GM19452 (cell line): ENCODE measurements at regions not wholly inside any gene's neighbourhood (a gene's known extent, or its start where the extent isn't known, plus 50 kb on each side); places are given as distances from the start of the nearest gene placed in this dataset.
"Not testable (repeated sequence)": the region's sequence is repeated elsewhere in the genome, so short reads cannot be mapped to it uniquely, and the experiment has no call there.

ENCODE experiments used
- ATAC-seq: cut with Tn5 transposase; IDR thresholded peaks from one replicate; pipeline ENCODE4 v1.9.1; 2021; ENCODE audit not compliant: unreplicated experiment

DNA sequence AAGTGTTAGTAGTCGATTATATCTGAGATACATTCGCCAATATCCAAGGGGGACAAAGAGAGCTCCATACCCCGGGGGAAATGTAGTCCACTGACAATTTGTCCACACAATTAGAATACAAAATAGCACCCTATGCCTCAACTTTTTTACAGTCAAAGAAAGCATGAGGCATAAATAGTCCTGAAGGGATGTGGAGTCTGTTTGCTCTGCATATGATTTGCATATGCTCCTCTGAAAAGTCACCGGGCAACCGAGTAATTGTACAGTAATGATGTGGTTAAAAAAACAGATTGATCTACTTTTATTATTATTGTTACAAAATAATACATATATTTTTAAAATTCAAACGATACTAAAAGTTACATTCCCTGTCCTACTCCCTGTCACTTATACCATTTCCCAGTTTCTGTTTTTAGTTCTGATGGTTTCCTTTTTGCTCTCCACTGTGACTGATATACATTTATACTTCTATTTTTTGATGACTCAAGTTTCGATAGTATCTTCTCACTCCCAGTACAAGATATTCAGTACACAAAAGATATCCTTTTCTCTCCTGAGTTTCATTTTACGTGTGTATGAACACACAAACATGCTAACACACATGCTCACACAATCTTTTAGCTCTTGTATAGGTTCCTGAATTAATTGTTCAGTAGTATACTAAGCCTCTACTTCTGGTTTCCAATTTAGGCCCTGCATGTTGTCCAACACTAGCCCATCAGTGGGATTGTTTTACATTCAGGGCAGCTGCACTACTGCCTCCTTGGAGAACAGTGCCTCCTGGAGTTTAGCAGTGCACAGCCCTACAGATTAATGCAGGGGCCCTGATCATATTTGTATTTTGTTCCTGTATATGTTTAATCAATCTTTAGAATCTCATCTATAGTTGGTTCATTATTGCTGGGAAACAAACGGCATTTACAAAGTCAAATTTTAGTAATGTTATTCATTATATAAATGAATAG is 130.9 kb downstream of the TES start:
- no peak for ATAC-seq

DNA sequence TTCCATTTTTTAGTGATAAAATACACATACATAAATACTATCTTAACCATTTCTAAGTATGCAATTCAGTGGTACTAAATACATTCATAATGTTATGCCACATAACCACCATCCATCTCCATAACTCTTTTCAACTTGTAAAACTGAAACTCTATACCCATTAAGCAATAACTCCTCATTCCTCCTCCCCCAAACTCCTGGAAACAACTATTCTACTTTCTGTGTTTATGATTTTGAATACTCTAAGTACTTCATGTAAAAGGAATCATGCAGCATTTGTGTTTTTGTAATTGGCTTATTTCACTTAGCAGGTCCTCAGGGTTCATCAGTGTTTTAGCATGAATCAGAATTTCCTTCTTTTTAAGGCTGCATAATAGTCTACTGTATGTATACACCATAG is 131.8 kb downstream of the TES start:
- no peak for ATAC-seq

DNA sequence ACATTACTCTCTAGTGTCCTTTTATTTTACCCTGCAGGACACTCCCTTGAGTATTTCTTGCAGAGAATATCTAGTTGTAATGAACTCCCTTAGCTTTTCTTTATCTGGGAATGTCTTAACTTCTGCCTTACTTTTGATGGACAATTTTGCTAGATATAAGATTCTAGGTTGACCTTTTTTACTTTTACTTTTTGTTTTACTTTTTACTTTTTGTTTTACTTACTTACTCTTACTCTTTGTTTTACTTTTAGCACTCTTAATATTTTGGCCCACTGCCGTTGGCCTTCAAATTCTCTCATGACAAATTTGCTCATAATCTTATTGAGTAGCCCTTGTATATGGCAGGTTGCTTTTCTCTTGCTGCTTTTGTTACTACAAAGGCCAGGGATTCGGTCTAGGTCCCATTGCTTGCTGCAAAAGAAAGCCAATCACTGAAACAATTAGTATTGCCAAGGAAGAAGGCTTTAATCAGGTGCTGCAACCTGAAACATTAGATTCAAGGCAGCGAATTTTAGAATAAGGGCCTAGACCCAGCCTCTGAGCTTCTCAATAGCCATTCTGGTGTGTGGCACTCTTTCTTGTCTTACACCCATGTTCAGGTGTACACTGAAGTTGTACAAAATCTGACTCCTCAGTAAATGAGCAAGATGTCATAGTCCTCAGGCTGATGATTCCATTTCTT is 137.0 kb downstream of the TES start:
- ATAC-seq = no peak

DNA sequence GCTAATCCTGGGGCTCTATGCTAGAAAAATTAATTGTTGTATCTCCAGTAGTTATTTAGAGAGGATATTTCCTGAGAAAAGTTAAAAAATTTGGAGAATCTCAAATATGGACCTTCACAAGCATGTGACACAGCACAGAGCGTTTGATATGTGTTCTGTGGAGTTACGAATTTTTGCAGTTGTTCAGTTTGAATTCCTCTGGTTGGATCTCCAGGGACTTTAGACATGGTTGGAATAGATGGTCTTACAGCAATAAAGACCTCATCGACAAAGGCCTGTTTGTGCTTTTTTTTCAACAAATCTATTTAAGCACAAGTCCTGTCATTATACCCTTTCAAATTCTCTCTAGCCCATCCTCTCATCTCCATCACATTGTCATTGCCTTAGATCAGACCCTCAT is 138.0 kb downstream of the TES start:
- no peak for ATAC-seq

DNA sequence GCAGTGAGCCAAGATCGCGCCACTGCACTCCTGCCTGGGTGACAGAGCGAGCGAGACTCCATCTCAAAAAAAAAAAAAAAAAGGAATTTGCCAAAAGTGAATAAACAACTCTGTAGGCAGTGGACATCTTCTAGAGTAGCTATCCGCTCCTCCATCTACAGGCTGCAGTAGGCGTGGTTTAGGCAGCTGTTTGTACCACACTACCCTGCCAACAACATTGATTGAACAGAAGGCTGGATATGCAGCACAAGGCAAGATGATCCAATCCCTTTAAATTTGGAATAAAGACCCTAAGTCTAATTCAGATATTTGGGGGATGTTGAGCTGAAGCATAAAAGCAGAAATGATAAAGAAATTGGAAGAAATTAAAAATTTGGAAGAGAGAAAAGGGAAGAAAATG is 141.6 kb downstream of the TES start:
- no peak for ATAC-seq

DNA sequence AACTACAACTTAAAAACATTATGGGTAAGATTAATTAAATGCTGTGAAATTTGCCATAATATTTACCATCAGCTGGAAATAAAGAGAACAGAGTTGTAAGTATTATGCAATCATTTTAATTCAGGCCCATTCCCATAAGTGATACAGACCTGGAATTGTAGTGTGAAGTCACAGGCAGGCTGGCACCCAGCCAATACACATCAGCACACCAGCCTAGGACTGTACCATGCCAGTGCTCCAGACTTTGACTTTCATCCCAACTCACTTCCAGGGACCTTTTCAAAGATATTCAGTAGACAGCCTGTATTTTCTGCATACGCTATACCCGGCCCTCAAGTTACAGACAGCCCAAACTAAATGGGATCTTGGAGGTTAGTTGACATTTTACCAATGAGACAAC is 143.3 kb downstream of the TES start:
- ATAC-seq = no peak

DNA sequence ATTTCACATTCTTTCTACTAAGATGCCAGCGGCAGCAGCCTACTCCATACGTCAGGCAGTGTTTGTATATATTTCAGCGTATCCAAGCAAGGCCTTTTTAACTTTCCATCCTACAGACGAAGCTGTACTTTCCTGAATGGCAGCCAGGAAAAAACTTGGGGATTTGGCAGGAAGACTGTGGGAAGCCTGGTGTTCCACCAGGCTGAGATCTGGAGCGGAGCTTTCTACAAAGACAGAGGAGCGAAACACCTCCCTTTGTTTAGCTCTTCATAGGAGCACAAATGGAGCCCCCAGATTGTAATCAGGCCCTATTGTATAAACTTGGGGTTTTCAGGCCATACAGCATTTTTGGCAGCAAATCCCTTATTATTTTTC is 143.8 kb downstream of the TES start:
- no peak for ATAC-seq

DNA sequence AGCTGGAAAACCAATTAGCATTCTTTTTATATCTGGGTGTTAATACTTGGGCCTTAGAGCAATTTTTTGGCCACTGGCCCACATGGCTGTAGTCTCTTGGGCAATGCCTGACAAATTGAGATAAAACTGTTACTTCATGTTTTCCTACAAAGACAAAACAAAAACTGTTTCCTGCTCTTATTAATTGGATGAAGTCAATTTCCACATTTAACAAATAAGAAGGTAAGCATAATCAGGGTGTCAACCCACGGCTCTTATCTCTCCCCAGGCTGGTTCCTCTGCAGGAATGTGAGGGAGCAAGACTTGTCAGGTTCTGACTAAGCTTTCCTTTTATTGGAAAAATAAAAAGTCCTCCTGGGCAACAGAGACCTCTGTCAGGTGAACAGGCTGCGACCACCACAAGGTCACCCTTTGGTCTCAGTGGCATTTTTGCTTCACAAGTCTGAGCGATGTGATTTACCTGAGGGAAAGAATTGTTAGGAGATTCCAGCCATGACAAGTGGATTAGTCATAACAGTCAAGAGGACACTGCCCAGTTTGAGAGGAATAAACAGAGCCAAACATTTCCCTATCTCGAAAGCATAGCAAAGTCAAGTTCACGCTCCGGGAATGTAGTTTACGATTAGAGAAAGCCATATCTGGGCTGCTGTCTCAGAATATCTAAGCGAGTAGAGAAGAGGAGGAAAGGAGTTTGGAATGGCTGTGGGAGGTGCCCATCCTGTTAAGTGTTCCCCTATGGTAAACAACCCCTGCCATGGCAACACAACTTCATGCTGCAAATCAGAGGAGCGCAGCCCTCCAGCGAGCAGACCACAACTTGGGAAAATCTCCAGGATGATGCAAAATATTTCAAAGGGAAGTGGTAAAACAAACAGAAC is 144.4 kb downstream of the TES start:
- no peak for ATAC-seq

DNA sequence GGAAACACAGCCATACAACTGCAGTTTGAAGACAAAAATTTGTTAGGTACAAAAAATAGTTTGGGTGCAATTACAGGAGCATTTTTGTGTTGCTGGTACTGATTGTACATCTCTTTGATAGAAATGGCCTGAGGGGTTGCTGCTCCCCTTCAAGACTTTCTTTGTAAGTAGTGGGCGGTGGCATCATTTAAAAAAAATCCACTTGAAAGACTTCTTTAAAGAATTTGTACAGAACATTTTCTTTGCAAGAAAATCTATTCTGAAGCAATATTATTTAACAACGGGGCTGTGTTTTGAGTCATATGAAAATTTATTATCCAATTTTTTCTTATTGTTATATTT is 144.1 kb upstream of the CAV2 start:
- no peak for ATAC-seq

DNA sequence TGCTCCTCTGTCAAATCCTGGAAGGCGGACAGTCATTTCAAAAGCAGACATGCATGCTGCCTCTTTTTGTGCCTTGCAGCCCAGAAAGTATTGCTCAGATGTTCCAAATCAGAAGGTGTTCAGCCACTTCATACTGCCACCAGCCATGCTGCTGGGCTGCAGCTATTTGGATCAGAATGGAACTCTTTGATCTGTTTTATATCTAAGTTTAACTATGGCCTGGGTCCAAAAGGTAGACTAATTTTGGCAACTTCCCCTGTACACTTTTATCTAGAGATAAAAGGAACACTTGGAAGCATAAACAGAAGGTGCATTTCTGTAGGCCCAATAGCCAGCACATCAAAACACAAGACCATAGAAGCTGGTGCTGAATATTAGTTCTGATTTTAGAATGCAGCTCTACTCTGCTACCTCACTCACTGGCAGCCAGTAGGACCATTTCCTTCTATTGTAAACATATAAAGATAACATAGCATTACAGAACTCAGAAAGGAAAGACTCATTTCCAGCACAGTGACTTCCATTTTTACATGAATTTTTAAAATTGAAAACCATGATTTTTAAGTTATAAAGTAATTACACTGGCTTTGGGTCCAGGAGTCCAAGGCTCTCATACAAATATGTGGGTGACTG is 143.1 kb upstream of the CAV2 start:
- no peak for ATAC-seq

DNA sequence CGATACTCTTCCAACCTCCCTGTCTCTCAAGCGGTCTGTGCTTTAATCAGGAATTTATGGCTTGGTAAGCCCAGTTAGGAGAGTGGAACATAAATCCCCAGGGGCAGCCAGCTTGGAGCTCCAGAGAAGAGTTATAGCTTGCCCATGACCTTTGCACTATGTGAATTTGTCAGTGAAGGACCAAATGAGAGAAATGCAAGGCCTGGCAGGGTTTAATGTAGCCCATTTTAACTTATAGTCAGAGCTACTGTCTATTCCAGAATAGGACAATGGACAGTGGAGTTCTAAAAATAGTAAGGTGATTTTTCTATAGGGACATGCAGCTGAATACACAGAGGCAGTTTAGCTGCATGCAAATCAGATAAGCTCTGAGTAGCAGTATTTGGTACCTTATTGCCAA is 142.6 kb upstream of the CAV2 start:
- no peak for ATAC-seq

DNA sequence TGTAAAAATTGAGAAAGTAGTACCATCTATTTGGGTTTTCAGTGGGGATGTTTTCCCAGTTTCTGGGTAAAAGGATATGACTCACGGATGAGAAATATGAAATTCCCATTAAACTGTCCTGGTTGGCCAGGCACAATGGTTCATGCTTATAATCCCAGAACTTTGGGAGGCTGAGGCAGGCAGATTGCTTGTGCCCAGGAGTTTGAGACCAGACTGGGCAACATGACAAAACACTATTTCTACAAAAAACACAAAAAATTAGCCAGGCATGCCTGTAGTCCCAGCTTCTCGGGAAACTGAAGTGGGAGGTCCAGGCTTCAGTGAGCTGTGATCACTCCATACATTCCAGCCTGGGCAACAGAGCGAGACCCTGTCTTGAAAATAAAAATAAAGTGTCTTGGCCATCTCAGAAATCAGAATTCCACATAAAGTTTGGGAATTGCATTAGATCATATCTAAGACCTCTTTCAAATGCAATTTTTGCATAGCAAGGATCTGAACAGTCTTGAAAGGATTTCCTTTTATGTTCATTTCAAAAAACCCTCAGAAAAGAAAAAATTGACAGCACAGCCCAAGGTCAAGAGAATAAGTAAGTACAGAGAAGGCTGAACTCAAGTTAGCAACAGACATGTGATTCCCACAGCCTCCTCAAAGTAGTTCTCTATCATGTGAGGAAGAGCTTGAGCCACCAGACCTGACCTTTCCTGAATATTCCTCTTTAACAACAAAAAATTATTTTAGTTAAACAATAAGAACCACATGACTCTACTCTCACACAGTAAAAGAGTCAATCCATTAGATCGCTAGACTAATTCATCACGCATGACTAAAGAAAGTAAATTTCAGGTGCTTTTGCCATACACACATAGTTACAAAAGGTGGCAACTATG is 141.5 kb upstream of the CAV2 start:
- ATAC-seq = no peak

DNA sequence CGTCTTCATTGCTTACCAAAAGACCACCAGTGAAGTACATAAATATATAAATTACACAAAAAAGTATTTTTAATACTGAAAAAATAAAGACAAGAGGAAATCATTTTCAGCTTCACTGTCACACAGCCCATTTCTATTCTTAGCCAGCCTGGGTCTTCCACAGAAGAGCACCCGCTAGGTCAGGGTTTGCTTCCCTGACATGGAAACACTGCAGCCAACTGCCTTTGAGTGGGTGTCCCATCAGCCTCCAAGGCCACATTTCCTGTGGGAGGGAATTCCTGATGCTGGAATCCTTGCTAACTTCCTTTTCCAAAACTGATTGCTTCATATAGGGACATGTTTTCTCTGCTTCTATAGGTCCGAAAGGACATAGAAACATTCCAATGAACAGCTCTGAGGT is 137.8 kb upstream of the CAV2 start:
- ATAC-seq = no peak

DNA sequence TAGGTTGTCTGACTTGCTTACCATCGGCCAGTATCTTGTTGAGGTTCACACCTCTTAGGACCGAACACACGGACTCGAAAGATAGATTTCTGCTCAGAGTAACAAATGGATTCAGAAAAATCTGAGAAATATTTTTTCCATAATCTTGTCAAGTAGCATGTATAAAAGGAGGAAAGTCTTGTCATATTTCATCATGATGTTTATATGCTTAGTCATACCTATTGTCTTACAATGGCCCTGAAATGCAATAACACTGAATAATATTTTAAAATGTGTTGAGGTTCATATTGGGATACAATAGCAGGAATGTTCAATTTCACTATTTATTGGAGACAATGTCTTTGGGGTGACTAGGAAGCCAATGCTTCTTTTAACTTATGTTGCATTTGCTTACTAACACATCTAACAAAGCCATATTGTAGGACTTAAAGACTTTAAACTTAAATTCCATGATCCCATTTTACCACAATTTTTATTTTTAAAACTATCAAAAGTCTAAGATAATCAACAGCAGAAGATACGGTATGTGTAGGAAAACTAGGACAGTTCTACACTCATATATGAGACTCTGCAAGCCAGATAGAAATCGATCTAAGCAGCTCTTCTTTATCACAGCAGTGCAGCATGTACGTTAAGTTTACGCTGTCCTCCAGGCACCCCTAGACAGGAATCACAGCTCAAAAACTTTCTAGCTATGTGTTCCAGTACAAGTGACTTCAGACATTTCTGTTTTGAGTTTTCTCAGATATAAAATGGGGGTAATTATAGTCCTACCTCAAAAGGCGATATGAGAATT is 135.7 kb upstream of the CAV2 start:
- no peak for ATAC-seq

DNA sequence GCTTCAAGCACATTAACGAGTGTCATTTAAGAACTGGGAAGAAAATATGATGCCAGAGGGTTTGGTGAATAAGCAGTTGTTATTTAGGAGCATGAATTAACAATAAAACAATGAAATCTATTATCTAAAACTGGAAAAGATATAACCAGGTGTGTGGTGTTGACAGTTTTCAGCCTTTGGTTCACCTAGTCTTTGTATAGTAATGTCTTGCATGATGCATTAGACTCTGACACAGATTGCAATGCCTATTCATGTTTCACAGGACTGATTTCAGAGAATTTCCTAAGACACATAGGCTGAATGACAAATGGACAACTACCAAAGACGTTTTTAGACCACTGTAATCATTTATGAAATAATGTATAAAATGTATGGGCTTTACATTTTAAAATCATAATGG is 135.1 kb upstream of the CAV2 start:
- ATAC-seq = no peak

DNA sequence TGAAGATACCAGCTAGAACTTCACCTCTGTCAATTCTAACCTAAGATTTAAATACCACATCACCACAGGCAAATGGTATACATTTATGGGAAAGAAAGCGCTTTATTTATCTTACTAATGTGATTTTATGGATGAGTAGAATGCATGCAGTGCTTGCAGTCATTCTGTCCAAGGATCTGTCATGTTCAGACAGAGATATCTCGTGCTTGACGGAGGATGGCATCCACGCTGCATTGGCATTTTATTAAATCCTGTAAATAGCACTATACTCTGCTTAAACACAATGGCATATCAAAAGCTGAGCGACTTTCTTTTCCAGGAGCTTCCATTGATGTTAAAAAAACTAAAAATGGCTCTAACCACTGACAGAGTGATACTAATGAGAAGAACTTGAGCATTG is 133.7 kb upstream of the CAV2 start:
- ATAC-seq = no peak

DNA sequence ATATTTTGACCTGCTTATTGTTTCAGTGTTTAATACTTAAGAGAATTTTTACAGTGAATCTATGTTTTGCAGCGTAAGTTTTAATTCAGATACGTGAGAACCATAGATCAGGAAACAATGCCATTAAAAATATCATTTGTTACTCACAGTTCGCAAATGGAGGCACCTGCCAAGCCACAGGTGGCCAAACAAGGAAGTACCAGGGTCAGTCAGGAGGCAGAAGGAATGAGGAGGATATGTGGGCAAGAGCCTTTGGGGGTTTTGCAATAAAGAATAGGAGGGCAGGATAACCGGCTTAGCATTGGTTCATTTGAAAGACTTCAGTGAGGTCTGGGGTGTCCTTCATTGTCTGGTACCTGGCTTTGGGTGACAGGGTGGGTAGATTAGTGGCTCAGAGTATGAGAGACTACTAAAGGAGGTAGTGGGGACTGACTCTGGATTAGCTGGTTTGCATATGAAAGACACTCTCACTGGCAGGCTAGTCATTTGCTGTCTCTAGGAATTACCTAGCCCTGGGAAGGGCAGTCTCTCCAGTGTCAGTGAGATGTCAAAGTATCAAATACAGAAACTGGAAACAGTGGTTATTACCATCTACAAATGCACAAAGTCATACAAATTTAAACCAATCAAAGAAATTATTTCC is 132.2 kb upstream of the CAV2 start:
- ATAC-seq = no peak

DNA sequence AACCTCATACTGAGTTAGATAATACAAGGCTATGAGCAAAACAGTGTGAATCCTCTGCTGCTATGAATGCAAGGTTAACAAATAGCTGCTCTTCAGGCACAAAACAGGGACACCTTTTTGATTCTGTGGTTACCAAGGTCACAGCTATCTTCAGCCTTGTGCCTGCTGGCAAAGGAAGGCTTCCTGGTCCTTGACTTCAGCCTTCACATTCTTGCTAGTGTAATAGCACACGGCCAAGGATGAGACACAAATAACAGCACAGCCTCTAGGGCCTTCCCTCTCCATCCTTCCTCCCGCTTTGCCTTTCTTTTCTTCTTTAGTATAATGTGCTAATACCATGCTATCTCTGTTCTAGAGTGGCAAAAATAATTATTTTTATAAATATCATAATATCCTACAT is 130.6 kb upstream of the CAV2 start:
- ATAC-seq = no peak

DNA sequence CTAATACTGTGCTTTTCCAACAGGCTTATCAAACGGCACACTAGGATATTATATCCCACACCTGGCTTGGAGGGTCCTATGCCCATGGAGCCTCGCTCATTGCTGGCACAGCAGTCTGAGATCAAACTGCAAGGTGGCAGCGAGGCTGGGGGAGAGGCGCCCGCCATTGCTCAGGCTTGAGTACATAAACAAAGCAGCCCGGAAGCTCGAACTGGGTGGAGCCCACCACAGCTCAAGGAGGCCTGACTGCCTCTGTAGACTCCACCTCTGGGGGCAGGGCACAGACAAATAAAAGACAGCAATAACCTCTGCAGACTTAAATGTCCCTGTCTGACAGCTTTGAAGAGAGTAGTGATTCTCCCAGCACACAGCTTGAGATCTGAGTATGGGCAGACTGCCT is 128.0 kb upstream of the CAV2 start:
- not testable (repeated sequence) for ATAC-seq
